GM18861 (cell line): ENCODE measurements at regions not wholly inside any gene's neighbourhood (a gene's known extent, or its start where the extent isn't known, plus 50 kb on each side); places are given as distances from the start of the nearest gene placed in this dataset.
A peak's percentile ranks its signal among the peaks of the same experiment; 100 is the strongest.
"Not testable (repeated sequence)": the region's sequence is repeated elsewhere in the genome, so short reads cannot be mapped to it uniquely, and the experiment has no call there.

Experiments
- ATAC-seq: cut with Tn5 transposase; IDR thresholded peaks from one replicate; pipeline ENCODE4 v1.9.1; 2021; ENCODE audit not compliant: unreplicated experiment

GRCh38 chr1:99062192-99062591 lies 57.5 kb upstream of the PLPPR5 start:
- ATAC-seq, result no peak

GRCh38 chr1:99069146-99069545 lies 64.5 kb upstream of the PLPPR5 start:
- ATAC-seq, result no peak

DNA sequence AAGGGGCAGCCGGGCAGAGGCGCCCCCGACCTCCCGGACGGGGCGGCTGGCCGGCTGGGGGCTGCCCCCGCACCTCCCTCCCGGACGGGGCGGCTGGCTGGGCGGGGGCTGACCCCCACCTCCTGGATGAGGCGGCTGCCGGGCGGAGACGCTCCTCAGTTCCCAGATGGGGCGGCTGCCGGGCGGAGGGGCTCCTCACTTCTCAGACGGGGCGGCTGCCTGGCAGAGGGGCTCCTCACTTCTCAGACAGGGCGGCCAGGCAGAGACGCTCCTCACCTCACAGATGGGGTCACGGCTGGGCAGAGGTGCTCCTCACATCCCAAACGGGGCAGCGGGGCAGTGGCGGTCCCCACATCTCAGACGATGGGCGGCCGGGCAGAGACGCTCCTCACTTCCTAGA lies 73.9 kb upstream of the PLPPR5 start:
- ATAC-seq, result not testable (repeated sequence)

GRCh38 chr1:99082366-99082765 lies 77.7 kb upstream of the PLPPR5 start:
- ATAC-seq, result no peak

DNA sequence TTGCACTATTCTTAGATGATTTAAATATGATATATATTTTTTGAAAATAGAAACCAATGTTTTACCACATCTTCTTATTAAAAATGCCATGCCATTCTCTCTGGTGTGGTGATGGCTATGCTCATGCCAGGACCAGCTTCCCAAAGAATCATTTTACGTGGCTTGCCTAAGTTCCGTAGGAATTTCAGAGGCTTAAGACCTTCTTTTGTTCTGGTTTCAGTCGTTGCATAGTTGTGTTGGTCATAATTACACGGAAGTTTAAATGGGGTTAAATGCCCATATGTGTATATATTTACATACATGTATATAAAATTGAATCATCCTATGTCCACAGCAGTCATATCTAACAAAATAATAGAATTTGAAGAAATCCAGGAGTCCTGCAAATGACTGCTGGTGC lies 78.7 kb upstream of the PLPPR5 start:
- no peak for ATAC-seq

DNA sequence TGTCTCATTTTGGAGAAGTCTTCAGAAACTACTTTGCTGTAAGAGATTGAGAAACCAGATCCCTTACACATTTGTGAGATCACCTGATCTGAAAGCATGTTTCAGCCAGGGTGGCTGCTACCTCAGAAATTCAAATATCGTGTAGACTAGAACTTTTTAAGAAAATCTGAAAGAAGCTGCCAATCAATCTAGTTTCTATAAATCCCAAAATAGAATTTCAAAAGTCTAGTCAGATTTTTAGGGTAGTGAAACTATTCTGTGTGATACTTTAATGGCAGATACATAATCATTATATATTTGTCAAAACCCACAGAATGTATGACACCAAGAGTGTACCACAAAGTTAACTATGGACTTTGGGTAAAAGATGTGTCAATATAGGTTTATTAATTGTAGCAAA lies 79.9 kb upstream of the PLPPR5 start:
- ATAC-seq, result peak; percentile 90

DNA sequence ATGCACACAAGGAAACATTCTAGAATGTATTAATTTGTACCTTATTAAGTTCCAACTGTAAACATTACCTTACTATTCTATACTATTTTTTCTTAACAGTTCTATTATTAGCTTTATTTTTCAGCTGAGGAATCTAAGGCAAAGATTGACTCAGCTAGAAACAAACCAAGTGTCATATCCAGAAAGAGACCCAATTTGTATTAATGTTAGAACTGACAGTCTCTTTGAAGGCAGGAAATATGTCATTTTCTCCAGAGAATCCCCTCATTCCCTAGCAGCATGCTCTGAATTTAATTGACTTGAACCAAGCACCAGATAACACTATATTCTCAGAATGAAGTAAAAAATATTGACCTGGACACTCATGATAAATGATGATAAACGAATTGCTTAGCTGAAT lies 81.4 kb upstream of the PLPPR5 start:
- ATAC-seq, result no peak

DNA sequence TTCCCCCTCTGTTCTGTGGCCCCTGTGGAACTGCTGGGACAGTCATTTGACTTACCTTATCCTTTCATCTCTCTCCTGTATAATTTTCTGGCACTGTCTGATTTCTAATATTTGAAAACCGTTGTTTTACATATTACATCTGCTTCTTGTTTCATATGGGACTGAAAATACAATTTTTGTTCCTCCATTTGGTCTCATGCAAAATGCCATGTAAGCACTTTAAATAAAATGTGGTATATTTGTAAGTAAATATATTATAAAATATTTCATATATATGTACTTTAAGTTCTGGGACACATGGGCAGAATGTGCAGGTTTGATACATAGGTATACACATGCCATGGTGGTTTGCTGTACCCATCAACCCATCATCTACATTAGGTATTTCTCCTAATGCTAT lies 93.9 kb upstream of the PLPPR5 start:
- no peak for ATAC-seq

GRCh38 chr1:99106274-99106673 lies 101.6 kb upstream of the PLPPR5 start:
- ATAC-seq, result no peak

GRCh38 chr1:99107680-99108079 lies 103.0 kb upstream of the PLPPR5 start:
- no peak for ATAC-seq

GRCh38 chr1:99110140-99111041 lies 105.7 kb upstream of the PLPPR5 start:
- no peak for ATAC-seq

- ATAC-seq, result no peak
These were observed 110.6 kb upstream of the PLPPR5 start for GRCh38 chr1:99115231-99115630.

DNA sequence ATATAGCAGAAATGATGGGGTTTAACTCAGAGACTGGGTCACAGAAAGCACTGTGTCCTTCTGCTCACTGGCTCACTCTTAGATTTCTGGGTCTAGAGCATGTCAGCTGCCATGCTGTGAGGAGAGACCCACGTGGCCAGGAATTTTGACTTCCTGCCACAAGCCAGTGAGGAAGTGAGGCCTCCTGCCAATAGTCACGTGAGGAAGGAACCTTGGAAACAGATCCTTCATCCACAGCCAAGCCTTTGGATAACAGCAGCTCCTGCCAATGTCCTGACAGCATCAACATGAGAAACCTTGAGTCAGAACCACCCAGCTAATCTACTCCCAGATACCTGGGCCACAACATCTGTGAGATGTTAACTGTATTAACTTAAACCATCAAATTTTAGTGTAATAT lies 114.5 kb upstream of the PLPPR5 start:
- no peak for ATAC-seq

GRCh38 chr1:99122039-99122438 lies 117.4 kb upstream of the PLPPR5 start:
- no peak for ATAC-seq

- ATAC-seq, result no peak
These were observed 119.3 kb upstream of the PLPPR5 start for GRCh38 chr1:99123936-99124335.

GRCh38 chr1:99131546-99131945 lies 126.9 kb upstream of the PLPPR5 start:
- ATAC-seq, result no peak

GRCh38 chr1:99133756-99134500 lies 129.3 kb upstream of the PLPPR5 start:
- ATAC-seq, result no peak

DNA sequence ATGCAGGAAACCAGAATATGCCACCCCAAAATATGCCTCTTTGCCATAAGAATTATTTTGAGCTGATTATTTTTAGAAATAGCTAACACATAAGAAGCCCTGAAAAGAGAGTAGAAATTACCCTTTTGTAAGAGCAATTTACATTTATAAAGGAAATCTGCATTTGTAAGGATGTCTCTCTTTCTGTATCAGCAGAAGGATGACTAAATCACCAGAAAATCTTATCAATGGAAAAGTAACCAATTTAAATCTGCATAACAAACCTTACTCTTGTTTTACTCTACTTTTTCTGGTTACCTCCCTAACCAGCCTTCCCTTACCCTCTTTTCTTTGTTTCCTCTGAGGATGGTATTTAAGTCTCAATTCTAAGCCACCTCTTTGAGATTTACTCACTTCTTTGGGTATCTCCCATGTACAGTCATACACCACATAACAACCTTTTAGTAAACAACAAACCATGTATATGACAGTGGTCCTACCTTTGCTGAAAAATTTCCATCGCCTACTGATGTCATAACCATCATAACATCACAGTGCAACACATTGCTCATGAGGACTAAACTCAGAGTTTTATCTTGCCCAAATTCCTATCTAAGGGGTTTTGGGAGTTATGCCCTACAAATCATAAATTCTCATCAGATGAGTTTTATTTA lies 126.6 kb upstream of the PLPPR4 start:
- ATAC-seq, result no peak

DNA sequence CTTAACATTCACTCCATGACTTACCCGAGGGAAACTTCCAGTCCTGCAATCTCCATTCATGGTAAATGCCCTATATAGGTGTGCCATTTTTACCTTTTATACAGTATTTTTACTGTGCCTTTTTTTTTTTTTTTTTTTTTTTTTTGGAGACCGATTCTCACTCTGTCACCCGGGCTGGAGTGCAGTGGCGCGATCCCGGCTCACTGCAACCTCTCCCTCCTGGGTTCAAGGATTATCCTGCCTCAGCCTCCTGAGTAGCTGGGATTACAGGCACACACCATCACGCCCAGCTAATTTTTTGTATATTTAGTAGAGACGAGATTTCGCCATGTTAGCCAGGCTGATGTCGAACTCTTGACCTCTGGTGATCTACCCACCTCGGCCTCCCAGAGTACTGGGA lies 124.4 kb upstream of the PLPPR4 start:
- no peak for ATAC-seq

GRCh38 chr1:99146129-99146848 lies 118.0 kb upstream of the PLPPR4 start:
- ATAC-seq, result no peak

- ATAC-seq, result no peak
These were observed 114.3 kb upstream of the PLPPR4 start for GRCh38 chr1:99149952-99150351.
